ENCODE measurements at regions not wholly inside any gene's neighbourhood (a gene's known extent, or its start where the extent isn't known, plus 50 kb on each side); places are given as distances from the start of the nearest gene placed in this dataset.

- no peak for DNase-seq
These were observed 759.9 kb downstream of the PDHA2 start for GRCh38 chr4:96599752-96600151.

GRCh38 chr4:96602661-96603060, 762.8 kb downstream of the PDHA2 start:
- no peak for DNase-seq

- no peak for DNase-seq
These were observed 763.7 kb downstream of the PDHA2 start for GRCh38 chr4:96603641-96604040.

- DNase-seq, result no peak
These were observed 766.6 kb downstream of the PDHA2 start for GRCh38 chr4:96606451-96606850.

- no peak for DNase-seq
These were observed 786.1 kb downstream of the PDHA2 start for GRCh38 chr4:96626023-96626422.

GRCh38 chr4:96630839-96631238, 790.9 kb downstream of the PDHA2 start:
- DNase-seq, result no peak

GRCh38 chr4:96637971-96638412, 798.1 kb downstream of the PDHA2 start:
- no peak for DNase-seq

GRCh38 chr4:96639932-96640331, 800.0 kb downstream of the PDHA2 start:
- DNase-seq, result no peak

- no peak for DNase-seq
These were observed 802.6 kb downstream of the PDHA2 start for GRCh38 chr4:96642490-96642889.

- no peak for DNase-seq
These were observed 806.3 kb downstream of the PDHA2 start for GRCh38 chr4:96646146-96646545.

GRCh38 chr4:96649536-96649935, 809.6 kb downstream of the PDHA2 start:
- DNase-seq, result no peak

- DNase-seq, result no peak
These were observed 812.3 kb downstream of the PDHA2 start for GRCh38 chr4:96652158-96652557.

GRCh38 chr4:96652821-96653220, 812.9 kb downstream of the PDHA2 start:
- no peak for DNase-seq

- DNase-seq, result no peak
These were observed 814.2 kb downstream of the PDHA2 start for GRCh38 chr4:96654045-96654444.

GRCh38 chr4:96670381-96670780, 830.5 kb downstream of the PDHA2 start:
- DNase-seq, result no peak

- DNase-seq, result no peak
These were observed 835.5 kb downstream of the PDHA2 start for GRCh38 chr4:96675416-96675815.

- no peak for DNase-seq
These were observed 836.0 kb downstream of the PDHA2 start for GRCh38 chr4:96675896-96676295.

- DNase-seq, result no peak
These were observed 837.0 kb downstream of the PDHA2 start for GRCh38 chr4:96676754-96677435.

GRCh38 chr4:96677499-96677898, 837.6 kb downstream of the PDHA2 start:
- no peak for DNase-seq

- no peak for DNase-seq
These were observed 841.3 kb downstream of the PDHA2 start for GRCh38 chr4:96681218-96681617.

GRCh38 chr4:96685691-96686090, 845.8 kb downstream of the PDHA2 start:
- DNase-seq, result no peak

- no peak for DNase-seq
These were observed 851.6 kb downstream of the PDHA2 start for GRCh38 chr4:96691521-96691920.

GRCh38 chr4:96698831-96699230, 858.9 kb downstream of the PDHA2 start:
- no peak for DNase-seq

GRCh38 chr4:96703265-96703664, 863.4 kb downstream of the PDHA2 start:
- no peak for DNase-seq

GRCh38 chr4:96708766-96709165, 868.9 kb downstream of the PDHA2 start:
- DNase-seq, result no peak
